HEK293T (cell line): ENCODE measurements at regions not wholly inside any gene's neighbourhood (a gene's known extent, or its start where the extent isn't known, plus 50 kb on each side); places are given as distances from the start of the nearest gene placed in this dataset.

Experiments used
- ARNT ChIP-seq: fragments of 450-650 bp; IDR thresholded peaks from 2 replicates; pipeline ENCODE4 v1.6.1; 2017; ENCODE audit warnings: mild to moderate bottlenecking
- BHLHE40 ChIP-seq: fragments of 450-650 bp; IDR thresholded peaks from 2 replicates; pipeline ENCODE4 v1.6.1; 2016; ENCODE audit warnings: mild to moderate bottlenecking, moderate library complexity, borderline replicate concordance
- ELF4 ChIP-seq: fragments of 450-650 bp; IDR thresholded peaks from 2 replicates; pipeline ENCODE4 v1.6.1; 2017; ENCODE audit warnings: antibody characterized with exemption
- FOXA1 ChIP-seq: fragments of 450-650 bp; IDR thresholded peaks from 2 replicates; pipeline ENCODE4 v1.6.1; 2016; ENCODE audit warnings: mild to moderate bottlenecking
- FOXK2 ChIP-seq: fragments of 450-650 bp; IDR thresholded peaks from 2 replicates; pipeline ENCODE4 v1.6.1; 2016; ENCODE audit warnings: mild to moderate bottlenecking
- FOXM1 ChIP-seq: fragments of 450-650 bp; IDR thresholded peaks from 2 replicates; pipeline ENCODE4 v1.6.1; 2017; ENCODE audit warnings: mild to moderate bottlenecking, borderline replicate concordance
- HDGF ChIP-seq: fragments of 450-650 bp; IDR thresholded peaks from 2 replicates; pipeline ENCODE4 v1.6.1; 2017; ENCODE audit warnings: antibody characterized with exemption, borderline replicate concordance
- L3MBTL2 ChIP-seq: fragments of 450-650 bp; conservative IDR thresholded peaks from 2 replicates; pipeline ENCODE4 v1.6.1; 2016; ENCODE audit warnings: mild to moderate bottlenecking
- LEF1 ChIP-seq: fragments of 450-650 bp; IDR thresholded peaks from 2 replicates; pipeline ENCODE4 v1.6.1; 2017; ENCODE audit warnings: mild to moderate bottlenecking, borderline replicate concordance
- NFRKB ChIP-seq: fragments of 450-650 bp; IDR thresholded peaks from 2 replicates; pipeline ENCODE4 v1.6.1; 2016; ENCODE audit warnings: mild to moderate bottlenecking, moderate library complexity
- SP1 ChIP-seq: fragments of 450-650 bp; IDR thresholded peaks from 2 replicates; pipeline ENCODE4 v1.6.1; 2017
- SUZ12 ChIP-seq: fragments of 450-650 bp; IDR thresholded peaks from 2 replicates; pipeline ENCODE4 v1.6.1; 2016; ENCODE audit warnings: mild to moderate bottlenecking
- TARDBP ChIP-seq: fragments of 450-650 bp; IDR thresholded peaks from 2 replicates; pipeline ENCODE4 v1.6.1; 2016
- ZNF384 ChIP-seq: fragments of 450-650 bp; IDR thresholded peaks from 2 replicates; pipeline ENCODE4 v1.6.1; 2016

DNA sequence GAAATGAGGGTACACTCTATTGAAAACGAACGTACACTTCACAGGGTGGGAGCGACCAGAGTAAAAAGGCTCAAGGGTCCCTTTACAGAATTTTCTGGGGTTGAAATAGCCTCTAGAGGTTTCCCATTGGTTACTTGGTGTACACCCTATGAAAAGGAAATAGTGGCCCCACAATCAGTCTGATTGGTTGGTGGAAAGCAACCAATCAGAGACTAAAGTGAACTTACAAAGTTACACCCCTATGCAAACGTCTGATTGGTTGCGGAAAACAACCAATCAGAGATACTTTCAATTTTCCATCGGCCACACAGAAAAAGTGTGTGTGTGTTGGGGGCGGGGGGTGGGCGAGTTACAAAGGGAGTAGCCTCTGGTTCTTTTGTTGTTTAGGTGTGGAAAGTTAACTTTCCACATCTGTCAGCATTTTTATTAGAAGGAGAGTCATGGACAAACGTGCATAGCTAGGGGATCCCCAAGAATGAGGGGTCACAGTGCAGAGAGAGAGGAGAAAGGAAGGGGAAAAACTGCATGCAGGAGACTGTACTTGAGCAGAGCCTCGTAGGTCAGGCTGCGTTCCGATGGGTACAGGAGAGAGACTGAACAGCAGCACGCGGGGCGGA, 1152.1 kb downstream of the TBC1D22A start:
- TF ChIP-seq SP1 (no peak), SUZ12 (no peak), HDGF (no peak), FOXA1 (no peak), NFRKB (no peak), BHLHE40 (no peak), ARNT (no peak), FOXK2 (no peak), ELF4 (no peak), L3MBTL2 (no peak), FOXM1 (no peak), TARDBP (no peak), ZNF384 (no peak), LEF1 (no peak)
